ENCODE measurements at regions not wholly inside any gene's neighbourhood (a gene's known extent, or its start where the extent isn't known, plus 50 kb on each side); places are given as distances from the start of the nearest gene placed in this dataset.

GRCh38 chr16:58821886-58822285 lies 87.8 kb upstream of the GOT2 start:
- TF ChIP-seq CTCF (IDR thresholded peaks at IDR 0.05; ENCODE audit: low read length) = no peak
- no peak for TF ChIP-seq EZH2 (optimal IDR thresholded peaks at IDR 0.05; ENCODE audit: low read depth, low read length)
